HG03025 (cell line): ENCODE measurements at regions not wholly inside any gene's neighbourhood (a gene's known extent, or its start where the extent isn't known, plus 50 kb on each side); places are given as distances from the start of the nearest gene placed in this dataset.
"Not testable (repeated sequence)": the region's sequence is repeated elsewhere in the genome, so short reads cannot be mapped to it uniquely, and the experiment has no call there.

Experiments used
- ATAC-seq: cut with Tn5 transposase; IDR thresholded peaks from one replicate; pipeline ENCODE4 v1.9.1; 2021; ENCODE audit warnings: mild to moderate bottlenecking, moderate library complexity; ENCODE audit not compliant: unreplicated experiment, low FRiP score

- ATAC-seq = no peak
Measured at GRCh38 chr20:22838001-22838400, 197.1 kb upstream of the SSTR4 start.

- no peak for ATAC-seq
Measured at GRCh38 chr20:22841846-22842245, 193.3 kb upstream of the SSTR4 start.

GRCh38 chr20:22842793-22843192, 192.3 kb upstream of the SSTR4 start:
- ATAC-seq = no peak

- ATAC-seq = no peak
Measured at GRCh38 chr20:22844959-22845358, 190.2 kb upstream of the SSTR4 start.

GRCh38 chr20:22846863-22847262, 188.2 kb upstream of the SSTR4 start:
- ATAC-seq = no peak

- ATAC-seq = no peak
Measured at GRCh38 chr20:22848364-22848763, 186.7 kb upstream of the SSTR4 start.

GRCh38 chr20:22851679-22852346, 183.3 kb upstream of the SSTR4 start:
- not testable (repeated sequence) for ATAC-seq

- ATAC-seq = no peak
Measured at GRCh38 chr20:22861231-22861980, 173.7 kb upstream of the SSTR4 start.

GRCh38 chr20:22861990-22862389, 173.1 kb upstream of the SSTR4 start:
- no peak for ATAC-seq

GRCh38 chr20:22862671-22863230, 172.4 kb upstream of the SSTR4 start:
- ATAC-seq = no peak

- no peak for ATAC-seq
Measured at GRCh38 chr20:22863826-22864225, 171.3 kb upstream of the SSTR4 start.

GRCh38 chr20:22866812-22867341, 168.2 kb upstream of the SSTR4 start:
- ATAC-seq = no peak

GRCh38 chr20:22878166-22878565, 156.9 kb upstream of the SSTR4 start:
- no peak for ATAC-seq

- ATAC-seq = no peak
Measured at GRCh38 chr20:22880277-22880676, 154.8 kb upstream of the SSTR4 start.

- no peak for ATAC-seq
Measured at GRCh38 chr20:22887796-22888195, 147.3 kb upstream of the SSTR4 start.

- ATAC-seq = no peak
Measured at GRCh38 chr20:22890594-22891300, 144.4 kb upstream of the SSTR4 start.

GRCh38 chr20:22901164-22901563, 133.9 kb upstream of the SSTR4 start:
- no peak for ATAC-seq

- ATAC-seq = no peak
Measured at GRCh38 chr20:22901921-22902320, 133.2 kb upstream of the SSTR4 start.

- no peak for ATAC-seq
Measured at GRCh38 chr20:22904386-22904785, 130.7 kb upstream of the SSTR4 start.

GRCh38 chr20:22904905-22905304, 130.2 kb upstream of the SSTR4 start:
- ATAC-seq = no peak

- no peak for ATAC-seq
Measured at GRCh38 chr20:22905658-22906057, 129.5 kb upstream of the SSTR4 start.
